Subcutaneous abdominal adipose tissue (tissue), 5 donors: ENCODE measurements at regions not wholly inside any gene's neighbourhood (a gene's known extent, or its start where the extent isn't known, plus 50 kb on each side); places are given as distances from the start of the nearest gene placed in this dataset.

Experiments used
- H3K27ac ChIP-seq: one replicate; pipeline ENCODE4 v1.7.0; 2013; ENCODE audit warnings: low read depth, mild to moderate bottlenecking, inconsistent platforms, low read length, moderate library complexity
- H3K27me3 ChIP-seq, 5 donors: one replicate each; pipeline ENCODE4 v1.7.0; 2013; ENCODE audit warnings: low read length in 5 of 5, inconsistent platforms in 1 of 5; ENCODE audit not compliant: control insufficient read depth in 5 of 5, insufficient read depth in 4 of 5
- H3K36me3 ChIP-seq, 5 donors: one replicate each; pipeline ENCODE4 v1.7.0; 2013; ENCODE audit warnings: low read length in 5 of 5; ENCODE audit not compliant: control insufficient read depth in 5 of 5, insufficient read depth in 5 of 5
- H3K4me1 ChIP-seq, 5 donors: one replicate each; pipeline ENCODE4 v1.7.0; 2013; ENCODE audit warnings: low read length in 5 of 5, mild to moderate bottlenecking in 3 of 5, moderate library complexity in 1 of 5; ENCODE audit not compliant: control insufficient read depth in 5 of 5, insufficient read depth in 5 of 5
- H3K4me3 ChIP-seq, 5 donors: one replicate each; pipeline ENCODE4 v1.7.0; 2013; ENCODE audit warnings: low read length in 5 of 5, low read depth in 1 of 5
- H3K9ac ChIP-seq, 5 donors: one replicate each; pipeline ENCODE4 v1.7.0; 2013; ENCODE audit warnings: low read length in 5 of 5, mild to moderate bottlenecking in 4 of 5, moderate library complexity in 3 of 5
- H3K9me3 ChIP-seq, 5 donors: one replicate each; pipeline ENCODE4 v1.7.0; 2013; ENCODE audit warnings: low read length in 5 of 5; ENCODE audit not compliant: control insufficient read depth in 5 of 5
- donor health status: healthy.
- donor health status: healthy.
- donor health status: healthy.
- donor health status: healthy.
- donor health status: healthy.

- H3K4me3 ChIP-seq = no peak overlapping the region
- H3K9me3 ChIP-seq = no peaks in the 10 kb centered on the region
- H3K27me3 ChIP-seq = no peaks in the 10 kb centered on the region
- no peak overlapping the region for H3K9ac ChIP-seq
- no peak overlapping the region for H3K27ac ChIP-seq
- H3K36me3 ChIP-seq = no peaks in the 10 kb centered on the region
- no peaks in the 10 kb centered on the region for H3K4me1 ChIP-seq
Measured at GRCh38 chrX:121323337-121323736, 275.9 kb downstream of the GLUD2 start.

GRCh38 chrX:121333942-121334341 lies 286.5 kb downstream of the GLUD2 start:
- Histone ChIP-seq H3K27ac (no peak overlapping the region), H3K36me3 (no peaks in the 10 kb centered on the region), H3K4me1 (no peaks in the 10 kb centered on the region), H3K9me3 (no peaks in the 10 kb centered on the region), H3K27me3 (no peaks in the 10 kb centered on the region), H3K4me3 (no peak overlapping the region), H3K9ac (no peak overlapping the region)

GRCh38 chrX:121336831-121337421 lies 289.5 kb downstream of the GLUD2 start:
- Histone ChIP-seq H3K4me1 (no peaks in the 10 kb centered on the region), H3K9ac (no peak overlapping the region), H3K4me3 (no peak overlapping the region), H3K36me3 (no peaks in the 10 kb centered on the region), H3K9me3 (no peaks in the 10 kb centered on the region), H3K27ac (no peak overlapping the region), H3K27me3 (no peaks in the 10 kb centered on the region)

GRCh38 chrX:121337816-121338215 lies 290.4 kb downstream of the GLUD2 start:
- no peaks in the 10 kb centered on the region for H3K4me1 ChIP-seq
- no peaks in the 10 kb centered on the region for H3K27me3 ChIP-seq
- H3K36me3 ChIP-seq = no peaks in the 10 kb centered on the region
- no peak overlapping the region for H3K4me3 ChIP-seq
- no peaks in the 10 kb centered on the region for H3K9me3 ChIP-seq
- H3K9ac ChIP-seq = no peak overlapping the region
- H3K27ac ChIP-seq = no peak overlapping the region

GRCh38 chrX:121349263-121349662 lies 301.9 kb downstream of the GLUD2 start:
- H3K27ac ChIP-seq = no peak overlapping the region
- H3K4me3 ChIP-seq = no peak overlapping the region
- H3K27me3 ChIP-seq = no peaks in the 10 kb centered on the region
- peaks cover 0 to 2% (median 0%) of the 10 kb centered on the region in 5 donors for H3K9me3 ChIP-seq
- H3K36me3 ChIP-seq = no peaks in the 10 kb centered on the region
- no peak overlapping the region for H3K9ac ChIP-seq
- no peaks in the 10 kb centered on the region for H3K4me1 ChIP-seq

- Histone ChIP-seq H3K9ac (no peak overlapping the region), H3K27ac (no peak overlapping the region), H3K4me3 (no peak overlapping the region), H3K9me3 (peaks cover 0 to 2% (median 0%) of the 10 kb centered on the region in 5 donors), H3K27me3 (no peaks in the 10 kb centered on the region), H3K4me1 (no peaks in the 10 kb centered on the region), H3K36me3 (no peaks in the 10 kb centered on the region)
Measured at GRCh38 chrX:121356139-121356849, 308.9 kb downstream of the GLUD2 start.

- Histone ChIP-seq H3K9ac (no peak overlapping the region), H3K27me3 (no peaks in the 10 kb centered on the region), H3K27ac (no peak overlapping the region), H3K9me3 (peaks cover 0 to 2% (median 0%) of the 10 kb centered on the region in 5 donors), H3K36me3 (no peaks in the 10 kb centered on the region), H3K4me1 (no peaks in the 10 kb centered on the region), H3K4me3 (no peak overlapping the region)
Measured at GRCh38 chrX:121356850-121357171, 309.4 kb downstream of the GLUD2 start.

GRCh38 chrX:121360280-121360679 lies 312.9 kb downstream of the GLUD2 start:
- H3K9ac ChIP-seq = no peak overlapping the region
- H3K27me3 ChIP-seq = no peaks in the 10 kb centered on the region
- H3K27ac ChIP-seq = no peak overlapping the region
- no peaks in the 10 kb centered on the region for H3K36me3 ChIP-seq
- no peaks in the 10 kb centered on the region for H3K4me1 ChIP-seq
- no peak overlapping the region for H3K4me3 ChIP-seq
- H3K9me3 ChIP-seq = no peaks in the 10 kb centered on the region

- Histone ChIP-seq H3K36me3 (no peaks in the 10 kb centered on the region), H3K4me3 (no peak overlapping the region), H3K27ac (no peak overlapping the region), H3K9me3 (no peaks in the 10 kb centered on the region), H3K27me3 (no peaks in the 10 kb centered on the region), H3K4me1 (no peaks in the 10 kb centered on the region), H3K9ac (no peak overlapping the region)
Measured at GRCh38 chrX:121365572-121366161, 318.3 kb downstream of the GLUD2 start.

- no peaks in the 10 kb centered on the region for H3K9me3 ChIP-seq
- no peak overlapping the region for H3K9ac ChIP-seq
- no peak overlapping the region for H3K27ac ChIP-seq
- no peaks in the 10 kb centered on the region for H3K36me3 ChIP-seq
- no peaks in the 10 kb centered on the region for H3K4me1 ChIP-seq
- no peaks in the 10 kb centered on the region for H3K27me3 ChIP-seq
- H3K4me3 ChIP-seq = no peak overlapping the region
Measured at GRCh38 chrX:121374471-121374870, 327.1 kb downstream of the GLUD2 start.
